Hepatocyte (in vitro differentiated cells): ENCODE measurements at regions not wholly inside any gene's neighbourhood (a gene's known extent, or its start where the extent isn't known, plus 50 kb on each side); places are given as distances from the start of the nearest gene placed in this dataset.
A peak's percentile ranks its signal among the peaks of the same experiment; 100 is the strongest.

Source experiments
- DNase-seq: peaks from one replicate; pipeline ENCODE4 v3.0.0-alpha.2; 2016; ENCODE audit warnings: low spot score
- H2AFZ ChIP-seq: fragments of 200-600 bp; sonication (generic); 2 replicates; pipeline ENCODE4 v1.6.0; 2016; ENCODE audit warnings: antibody characterized with exemption, mild to moderate bottlenecking
- H3K27ac ChIP-seq: fragments of 200-600 bp; sonication (generic); 2 replicates; pipeline ENCODE4 v1.5.1; 2016; ENCODE audit warnings: mild to moderate bottlenecking
- H3K27me3 ChIP-seq: fragments of 200-600 bp; sonication (generic); 2 replicates; pipeline ENCODE4 v1.6.1; 2016
- H3K36me3 ChIP-seq: fragments of 200-600 bp; sonication (generic); replicated peaks from 2 replicates; pipeline ENCODE4 v1.5.1; 2016; ENCODE audit warnings: low read depth; ENCODE audit not compliant: insufficient read depth
- H3K4me1 ChIP-seq: fragments of 200-600 bp; sonication (generic); 2 replicates; pipeline ENCODE4 v1.5.1; 2016; ENCODE audit warnings: mild to moderate bottlenecking, moderate library complexity; ENCODE audit not compliant: insufficient read depth
- H3K4me2 ChIP-seq: fragments of 200-600 bp; sonication (generic); 2 replicates; pipeline ENCODE4 v1.6.0; 2016
- H3K4me3 ChIP-seq: fragments of 200-600 bp; sonication (generic); 2 replicates; pipeline ENCODE4 v1.5.1; 2016; ENCODE audit warnings: mild to moderate bottlenecking
- H3K79me2 ChIP-seq: fragments of 200-600 bp; sonication (generic); 2 replicates; pipeline ENCODE4 v1.6.0; 2017; ENCODE audit warnings: mild to moderate bottlenecking
- H3K9me2 ChIP-seq: fragments of 200-600 bp; sonication (generic); replicated peaks from 2 replicates; pipeline ENCODE4 v1.6.0; 2017; ENCODE audit warnings: mild to moderate bottlenecking; ENCODE audit not compliant: insufficient read depth
- H3K9me3 ChIP-seq: fragments of 200-600 bp; sonication (generic); 2 replicates; pipeline ENCODE4 v1.5.1; 2016; ENCODE audit warnings: low read depth, mild to moderate bottlenecking
- H4K20me1 ChIP-seq: fragments of 200-600 bp; sonication (generic); 2 replicates; pipeline ENCODE4 v1.6.0; 2016; ENCODE audit warnings: mild to moderate bottlenecking; ENCODE audit not compliant: insufficient read depth, poor library complexity, severe bottlenecking
- CTCF ChIP-seq: fragments of 200-600 bp; sonication (generic); IDR thresholded peaks from 2 replicates; pipeline ENCODE4 v1.5.1; 2016; ENCODE audit warnings: antibody characterized with exemption, mild to moderate bottlenecking; ENCODE audit not compliant: poor library complexity
- EZH2 ChIP-seq: fragments of 200-600 bp; sonication (generic); IDR thresholded peaks from 2 replicates; pipeline ENCODE4 v1.6.1; 2016; ENCODE audit warnings: antibody characterized with exemption, mild to moderate bottlenecking, borderline replicate concordance
- EZH2phosphoT487 ChIP-seq: fragments of 200-600 bp; sonication (generic); IDR thresholded peaks from one replicate; pipeline ENCODE4 v1.6.1; 2018; ENCODE audit warnings: antibody characterized with exemption, mild to moderate bottlenecking, low read depth, moderate library complexity; ENCODE audit not compliant: unreplicated experiment, severe bottlenecking
- WGBS: methylation state at CpG from one replicate; pipeline ENCODE4 v1.1.6; 2016; ENCODE audit warnings: low lambda C conversion rate; ENCODE audit errors: missing lambda C conversion rate; 5-methylcytosine and 5-hydroxymethylcytosine counted together

DNA sequence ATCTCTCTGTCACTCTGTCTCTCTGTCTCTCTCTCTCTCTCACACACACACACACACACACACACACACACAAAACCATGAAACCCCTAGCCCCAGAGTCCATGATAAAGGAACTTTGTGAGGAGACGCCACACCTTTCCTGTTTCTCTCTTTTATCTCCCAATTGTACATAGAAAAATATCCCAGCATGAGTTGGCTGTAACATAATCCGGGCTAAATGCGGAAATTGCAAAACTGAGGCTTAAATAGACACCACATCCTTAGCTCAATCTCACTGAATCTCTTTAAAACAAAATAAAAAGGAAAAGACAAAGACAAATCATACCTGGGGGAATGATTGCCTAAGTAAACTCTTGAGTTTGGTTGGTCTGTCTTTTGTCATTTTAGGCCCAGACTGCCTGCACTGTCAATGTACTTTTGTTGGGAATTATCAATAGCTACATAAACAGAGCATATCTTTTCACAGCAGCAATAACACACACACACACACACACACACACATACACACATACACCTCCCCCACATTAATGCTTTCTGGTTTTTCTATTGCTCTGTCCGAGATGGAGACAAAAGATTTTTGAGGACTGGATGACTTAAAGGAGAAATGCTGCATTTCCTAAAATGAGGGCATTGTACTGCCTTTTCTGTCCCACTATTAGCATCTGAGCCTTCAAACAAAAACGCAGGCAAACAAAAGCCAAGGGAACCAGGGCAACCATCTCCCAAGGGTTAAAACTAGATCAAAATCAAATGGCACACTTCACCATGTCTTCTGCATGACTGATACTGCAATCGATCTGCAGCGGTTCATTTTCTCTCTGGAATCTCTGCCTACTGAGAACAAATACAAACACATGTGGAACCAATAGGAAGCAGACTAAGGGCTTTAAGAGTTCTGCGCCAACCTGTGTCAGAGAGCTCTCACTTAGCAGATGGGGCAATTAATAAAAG lies 321.5 kb downstream of the NFIB start:
- H3K9me2 ChIP-seq, result no peaks in the 10 kb centered on the region
- WGBS, result 77% methylated on average over 8 of the region's 8 CpGs
- no peak overlapping the region for H3K4me3 ChIP-seq
- DNase-seq, result no peak
- H3K36me3 ChIP-seq, result no peaks in the 10 kb centered on the region
- no peak for TF ChIP-seq CTCF
- no peak for TF ChIP-seq EZH2
- TF ChIP-seq EZH2phosphoT487, result no peak
- H3K27me3 ChIP-seq, result no peaks in the 10 kb centered on the region
- H3K9me3 ChIP-seq, result no peaks in the 10 kb centered on the region
- H2AFZ ChIP-seq, result no peak overlapping the region
- no peak overlapping the region for H3K4me2 ChIP-seq
- H3K27ac ChIP-seq, result peak overlapping the region; percentile 38
- H4K20me1 ChIP-seq, result no peaks in the 10 kb centered on the region
- H3K4me1 ChIP-seq, result peaks cover 6% of the 10 kb centered on the region
- H3K79me2 ChIP-seq, result no peaks in the 10 kb centered on the region

- Histone ChIP-seq H3K4me1 (peaks cover 6% of the 10 kb centered on the region), H3K9me3 (no peaks in the 10 kb centered on the region), H4K20me1 (no peaks in the 10 kb centered on the region), H3K4me2 (no peak overlapping the region), H2AFZ (no peak overlapping the region), H3K9me2 (no peaks in the 10 kb centered on the region), H3K27me3 (no peaks in the 10 kb centered on the region), H3K27ac (peak overlapping the region; percentile 38), H3K36me3 (no peaks in the 10 kb centered on the region), H3K4me3 (no peak overlapping the region), H3K79me2 (no peaks in the 10 kb centered on the region)
- TF ChIP-seq EZH2phosphoT487 (no peak), CTCF (no peak), EZH2 (no peak)
- WGBS, result 83% methylated on average over 1 of the region's 1 CpG
- DNase-seq, result no peak
These were observed 322.5 kb downstream of the NFIB start for GRCh38 chr9:13991395-13991794.

GRCh38 chr9:13990994-13991393 lies 322.9 kb downstream of the NFIB start:
- TF ChIP-seq CTCF (no peak), EZH2phosphoT487 (no peak), EZH2 (no peak)
- WGBS, result 61% methylated on average over 4 of the region's 4 CpGs
- H3K4me3 ChIP-seq, result no peak overlapping the region
- no peaks in the 10 kb centered on the region for H3K9me3 ChIP-seq
- no peak for DNase-seq
- H3K27ac ChIP-seq, result peak overlapping the region; percentile 38
- no peak overlapping the region for H3K4me2 ChIP-seq
- H4K20me1 ChIP-seq, result no peaks in the 10 kb centered on the region
- peaks cover 6% of the 10 kb centered on the region for H3K4me1 ChIP-seq
- no peaks in the 10 kb centered on the region for H3K36me3 ChIP-seq
- no peaks in the 10 kb centered on the region for H3K79me2 ChIP-seq
- H3K9me2 ChIP-seq, result no peaks in the 10 kb centered on the region
- no peak overlapping the region for H2AFZ ChIP-seq
- H3K27me3 ChIP-seq, result no peaks in the 10 kb centered on the region
